ENCODE measurements at regions not wholly inside any gene's neighbourhood (a gene's known extent, or its start where the extent isn't known, plus 50 kb on each side); places are given as distances from the start of the nearest gene placed in this dataset.

- no peaks in the 10 kb centered on the region; the same call in 1 of the 2 replicates for H3K9me2 ChIP-seq (replicated peaks; ENCODE audit: control insufficient read depth, low read length)
- no peak overlapping the region for H3K4me2 ChIP-seq (ENCODE audit: low read length)
- no peaks in the 10 kb centered on the region for H4K20me1 ChIP-seq (ENCODE audit: control insufficient read depth, insufficient read depth, low read depth, low read length)
- no peaks in the 10 kb centered on the region for H3K36me3 ChIP-seq (ENCODE audit: control insufficient read depth, low read length)
- H3K4me1 ChIP-seq (ENCODE audit: control insufficient read depth, low read length) = no peaks in the 10 kb centered on the region
- TF ChIP-seq EZH2phosphoT487 (IDR thresholded peaks at IDR 0.05; ENCODE audit: borderline replicate concordance, low read length) (no peak), CTCF (IDR thresholded peaks at IDR 0.05; ENCODE audit: low read depth, low read length, poor library complexity, severe bottlenecking) (no peak)
- H3K4me3 ChIP-seq (ENCODE audit: low read length) = no peak overlapping the region
- no peaks in the 10 kb centered on the region for H3K79me2 ChIP-seq (ENCODE audit: control insufficient read depth, low read length)
- no peak overlapping the region for H3K27ac ChIP-seq (ENCODE audit: low read depth, low read length)
- H3F3A ChIP-seq (ENCODE audit: control insufficient read depth, insufficient read depth) = no peaks in the 10 kb centered on the region
- no peaks in the 10 kb centered on the region for H3K9me3 ChIP-seq (ENCODE audit: control insufficient read depth, insufficient read depth, low read length)
- H3K27me3 ChIP-seq (ENCODE audit: control insufficient read depth, low read length) = no peaks in the 10 kb centered on the region
Observed at GRCh38 chr11:127873478-127873877, 713.9 kb downstream of the ETS1 start.

GRCh38 chr11:127866109-127866508 lies 721.2 kb downstream of the ETS1 start:
- Histone ChIP-seq H3K9me2 (replicated peaks; ENCODE audit: control insufficient read depth, low read length) (no peaks in the 10 kb centered on the region), H3F3A (ENCODE audit: control insufficient read depth, insufficient read depth) (no peaks in the 10 kb centered on the region), H3K27ac (ENCODE audit: low read depth, low read length) (no peak overlapping the region), H3K27me3 (ENCODE audit: control insufficient read depth, low read length) (no peaks in the 10 kb centered on the region), H3K4me3 (ENCODE audit: low read length) (no peak overlapping the region), H3K9me3 (ENCODE audit: control insufficient read depth, insufficient read depth, low read length) (no peaks in the 10 kb centered on the region), H3K79me2 (ENCODE audit: control insufficient read depth, low read length) (no peaks in the 10 kb centered on the region), H3K4me2 (ENCODE audit: low read length) (no peak overlapping the region), H4K20me1 (ENCODE audit: control insufficient read depth, insufficient read depth, low read depth, low read length) (no peaks in the 10 kb centered on the region), H3K36me3 (ENCODE audit: control insufficient read depth, low read length) (no peaks in the 10 kb centered on the region), H3K4me1 (ENCODE audit: control insufficient read depth, low read length) (no peaks in the 10 kb centered on the region)
- TF ChIP-seq EZH2phosphoT487 (IDR thresholded peaks at IDR 0.05; ENCODE audit: borderline replicate concordance, low read length) (no peak), CTCF (IDR thresholded peaks at IDR 0.05; ENCODE audit: low read depth, low read length, poor library complexity, severe bottlenecking) (no peak)

DNA sequence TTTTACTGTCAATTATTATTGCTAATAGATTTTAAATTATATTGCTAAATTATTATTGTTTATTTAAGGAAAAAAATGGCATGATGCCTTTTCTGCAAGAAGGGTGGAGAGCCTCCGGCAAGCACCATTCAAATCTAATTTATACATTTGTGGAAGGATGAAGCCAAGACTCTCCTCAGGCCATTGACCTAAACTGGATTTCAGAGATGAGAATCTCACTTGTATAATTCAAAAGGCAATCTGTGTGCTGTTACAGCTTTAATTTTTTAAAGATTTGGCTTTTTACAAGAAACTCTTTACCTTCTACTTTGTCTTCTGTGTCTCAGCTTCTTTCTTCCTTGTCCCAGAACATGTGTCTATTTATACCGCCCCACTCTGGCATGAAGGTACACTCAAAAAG lies 722.5 kb downstream of the ETS1 start:
- no peak for TF ChIP-seq CTCF (IDR thresholded peaks at IDR 0.05; ENCODE audit: low read depth, low read length, poor library complexity, severe bottlenecking)
- H3K9me2 ChIP-seq (replicated peaks; ENCODE audit: control insufficient read depth, low read length) = no peaks in the 10 kb centered on the region
- H4K20me1 ChIP-seq (ENCODE audit: control insufficient read depth, insufficient read depth, low read depth, low read length) = no peaks in the 10 kb centered on the region
- no peaks in the 10 kb centered on the region for H3K36me3 ChIP-seq (ENCODE audit: control insufficient read depth, low read length)
- no peaks in the 10 kb centered on the region for H3F3A ChIP-seq (ENCODE audit: control insufficient read depth, insufficient read depth)
- H3K9me3 ChIP-seq (ENCODE audit: control insufficient read depth, insufficient read depth, low read length) = no peaks in the 10 kb centered on the region
- H3K79me2 ChIP-seq (ENCODE audit: control insufficient read depth, low read length) = no peaks in the 10 kb centered on the region
- H3K4me2 ChIP-seq (ENCODE audit: low read length) = no peak overlapping the region
- no peaks in the 10 kb centered on the region for H3K27me3 ChIP-seq (ENCODE audit: control insufficient read depth, low read length)
- no peak overlapping the region for H3K27ac ChIP-seq (ENCODE audit: low read depth, low read length)
- no peaks in the 10 kb centered on the region for H3K4me1 ChIP-seq (ENCODE audit: control insufficient read depth, low read length)
- H3K4me3 ChIP-seq (ENCODE audit: low read length) = no peak overlapping the region

- Histone ChIP-seq H3K4me3 (ENCODE audit: low read length) (no peak overlapping the region), H4K20me1 (ENCODE audit: control insufficient read depth, insufficient read depth, low read depth, low read length) (no peaks in the 10 kb centered on the region), H3K79me2 (ENCODE audit: control insufficient read depth, low read length) (no peaks in the 10 kb centered on the region), H3K4me2 (ENCODE audit: low read length) (no peak overlapping the region), H3K4me1 (ENCODE audit: control insufficient read depth, low read length) (no peaks in the 10 kb centered on the region), H3F3A (ENCODE audit: control insufficient read depth, insufficient read depth) (no peaks in the 10 kb centered on the region), H3K9me2 (replicated peaks; ENCODE audit: control insufficient read depth, low read length) (no peaks in the 10 kb centered on the region), H3K36me3 (ENCODE audit: control insufficient read depth, low read length) (no peaks in the 10 kb centered on the region), H3K9me3 (ENCODE audit: control insufficient read depth, insufficient read depth, low read length) (no peaks in the 10 kb centered on the region), H3K27me3 (ENCODE audit: control insufficient read depth, low read length) (no peaks in the 10 kb centered on the region), H3K27ac (ENCODE audit: low read depth, low read length) (no peak overlapping the region)
- TF ChIP-seq EZH2phosphoT487 (IDR thresholded peaks at IDR 0.05; ENCODE audit: borderline replicate concordance, low read length) = no peak
- no peak for TF ChIP-seq CTCF (IDR thresholded peaks at IDR 0.05; ENCODE audit: low read depth, low read length, poor library complexity, severe bottlenecking)
Observed at GRCh38 chr11:127862406-127862805, 725.0 kb downstream of the ETS1 start.

Data from DOHH2 (cell line).